Osteocyte (in vitro differentiated cells): ENCODE measurements at regions not wholly inside any gene's neighbourhood (a gene's known extent, or its start where the extent isn't known, plus 50 kb on each side); places are given as distances from the start of the nearest gene placed in this dataset.

ENCODE experiments used
- DNase-seq: peaks from one replicate; pipeline ENCODE4 v3.0.0; 2021; ENCODE audit warnings: mixed read lengths; ENCODE audit not compliant: unreplicated experiment; ENCODE audit errors: extremely low spot score
- H3K27ac Mint-ChIP-seq: one replicate; pipeline ENCODE4 v1.8.0; 2021; ENCODE audit warnings: mild to moderate bottlenecking, mixed read lengths; ENCODE audit not compliant: unreplicated experiment
- H3K27me3 Mint-ChIP-seq: one replicate; pipeline ENCODE4 v1.8.0; 2021; ENCODE audit warnings: mixed read lengths; ENCODE audit not compliant: unreplicated experiment
- H3K36me3 Mint-ChIP-seq: one replicate; pipeline ENCODE4 v1.8.0; 2021; ENCODE audit warnings: mixed read lengths; ENCODE audit not compliant: unreplicated experiment
- H3K4me1 Mint-ChIP-seq: one replicate; pipeline ENCODE4 v1.8.0; 2021; ENCODE audit warnings: mixed read lengths; ENCODE audit not compliant: unreplicated experiment
- H3K4me3 Mint-ChIP-seq: one replicate; pipeline ENCODE4 v1.8.0; 2021; ENCODE audit warnings: mild to moderate bottlenecking, moderate library complexity, mixed read lengths; ENCODE audit not compliant: unreplicated experiment
- H3K9me3 Mint-ChIP-seq: one replicate; pipeline ENCODE4 v1.8.0; 2021; ENCODE audit warnings: mixed read lengths; ENCODE audit not compliant: unreplicated experiment
- TF ChIP-seq, protein P1 (sequence below): fragments of 200-600 bp; sonication (generic); IDR thresholded peaks from 2 replicates; pipeline ENCODE4 v1.5.0; 2021; ENCODE audit warnings: antibody characterized with exemption, mild to moderate bottlenecking, moderate library complexity

GRCh38 chr14:101220921-101221510 lies 317.5 kb upstream of the RTL1 start:
- peaks cover 9% of the 10 kb centered on the region for H3K27me3 Mint-ChIP-seq
- no peaks in the 10 kb centered on the region for H3K9me3 Mint-ChIP-seq
- no peak overlapping the region for H3K27ac Mint-ChIP-seq
- H3K4me1 Mint-ChIP-seq = peaks cover 3% of the 10 kb centered on the region
- no peak overlapping the region for H3K4me3 Mint-ChIP-seq
- peak; percentile 54 for DNase-seq
- no peaks in the 10 kb centered on the region for H3K36me3 Mint-ChIP-seq
- TF ChIP-seq, protein P1, sequence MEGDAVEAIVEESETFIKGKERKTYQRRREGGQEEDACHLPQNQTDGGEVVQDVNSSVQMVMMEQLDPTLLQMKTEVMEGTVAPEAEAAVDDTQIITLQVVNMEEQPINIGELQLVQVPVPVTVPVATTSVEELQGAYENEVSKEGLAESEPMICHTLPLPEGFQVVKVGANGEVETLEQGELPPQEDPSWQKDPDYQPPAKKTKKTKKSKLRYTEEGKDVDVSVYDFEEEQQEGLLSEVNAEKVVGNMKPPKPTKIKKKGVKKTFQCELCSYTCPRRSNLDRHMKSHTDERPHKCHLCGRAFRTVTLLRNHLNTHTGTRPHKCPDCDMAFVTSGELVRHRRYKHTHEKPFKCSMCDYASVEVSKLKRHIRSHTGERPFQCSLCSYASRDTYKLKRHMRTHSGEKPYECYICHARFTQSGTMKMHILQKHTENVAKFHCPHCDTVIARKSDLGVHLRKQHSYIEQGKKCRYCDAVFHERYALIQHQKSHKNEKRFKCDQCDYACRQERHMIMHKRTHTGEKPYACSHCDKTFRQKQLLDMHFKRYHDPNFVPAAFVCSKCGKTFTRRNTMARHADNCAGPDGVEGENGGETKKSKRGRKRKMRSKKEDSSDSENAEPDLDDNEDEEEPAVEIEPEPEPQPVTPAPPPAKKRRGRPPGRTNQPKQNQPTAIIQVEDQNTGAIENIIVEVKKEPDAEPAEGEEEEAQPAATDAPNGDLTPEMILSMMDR = no peak

- Mint-ChIP-seq H3K9me3 (no peaks in the 10 kb centered on the region), H3K27ac (no peak overlapping the region), H3K4me1 (peaks cover 6% of the 10 kb centered on the region), H3K4me3 (no peak overlapping the region), H3K36me3 (no peaks in the 10 kb centered on the region), H3K27me3 (peaks cover 9% of the 10 kb centered on the region)
- TF ChIP-seq, protein P1 = no peak
- peak; percentile 69 for DNase-seq
Observed at GRCh38 chr14:101221549-101222160, 318.1 kb upstream of the RTL1 start.

DNA sequence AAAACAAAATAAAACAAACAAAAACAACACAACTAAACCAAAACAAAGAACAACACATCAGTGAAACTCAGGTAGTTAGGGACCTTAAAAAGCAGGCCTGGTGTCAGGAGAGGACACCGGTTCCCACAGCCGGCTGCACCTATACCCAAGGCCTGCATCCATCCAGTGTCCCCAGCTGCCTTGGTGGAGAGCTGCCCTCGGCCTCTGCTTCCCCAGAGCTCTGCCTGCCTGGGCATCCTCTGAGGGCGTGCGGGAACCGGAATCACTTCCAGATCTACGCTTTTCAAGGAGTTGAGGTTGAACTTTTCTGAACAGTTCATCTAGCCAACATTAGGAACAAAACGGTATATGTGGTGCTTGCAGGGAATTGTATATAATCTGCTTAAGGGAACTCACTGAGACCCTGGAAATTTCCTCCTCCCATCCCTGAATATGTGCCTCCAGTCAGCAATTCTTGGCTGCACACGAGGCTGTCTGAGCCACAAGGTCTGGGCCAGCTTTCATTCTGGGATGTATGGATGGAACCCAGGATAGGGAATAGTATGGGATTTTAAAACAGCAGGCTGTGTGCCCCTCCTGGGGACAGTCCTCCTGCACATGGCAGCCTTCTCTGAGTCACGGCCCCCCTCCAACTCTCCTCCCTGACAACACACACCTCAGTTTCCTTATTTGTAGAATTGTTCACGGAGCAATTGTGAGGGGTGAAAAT lies 319.0 kb upstream of the RTL1 start:
- peaks cover 6% of the 10 kb centered on the region for H3K4me1 Mint-ChIP-seq
- H3K9me3 Mint-ChIP-seq = no peaks in the 10 kb centered on the region
- peak; percentile 74 for DNase-seq
- no peaks in the 10 kb centered on the region for H3K36me3 Mint-ChIP-seq
- H3K27ac Mint-ChIP-seq = no peak overlapping the region
- peaks cover 9% of the 10 kb centered on the region for H3K27me3 Mint-ChIP-seq
- TF ChIP-seq, protein P1 = no peak
- no peak overlapping the region for H3K4me3 Mint-ChIP-seq

GRCh38 chr14:101223127-101223526 lies 319.6 kb upstream of the RTL1 start:
- Mint-ChIP-seq H3K27me3 (peaks cover 9% of the 10 kb centered on the region), H3K36me3 (no peaks in the 10 kb centered on the region), H3K4me1 (peaks cover 6% of the 10 kb centered on the region), H3K9me3 (no peaks in the 10 kb centered on the region), H3K4me3 (no peak overlapping the region), H3K27ac (no peak overlapping the region)
- TF ChIP-seq, protein P1 = no peak
- DNase-seq = peak; percentile 46

- H3K9me3 Mint-ChIP-seq = no peaks in the 10 kb centered on the region
- H3K27me3 Mint-ChIP-seq = peaks cover 9% of the 10 kb centered on the region
- H3K4me1 Mint-ChIP-seq = peaks cover 6% of the 10 kb centered on the region
- no peaks in the 10 kb centered on the region for H3K36me3 Mint-ChIP-seq
- no peak overlapping the region for H3K4me3 Mint-ChIP-seq
- TF ChIP-seq, protein P1 = no peak
- H3K27ac Mint-ChIP-seq = no peak overlapping the region
- peak; percentile 64 for DNase-seq
Observed at GRCh38 chr14:101223561-101224162, 320.1 kb upstream of the RTL1 start.
